Lower lobe of right lung (tissue), 2 donors: ENCODE measurements at regions not wholly inside any gene's neighbourhood (a gene's known extent, or its start where the extent isn't known, plus 50 kb on each side); places are given as distances from the start of the nearest gene placed in this dataset.

ENCODE experiments used
- ATAC-seq, 2 donors: fragments of 200-7000 bp; cut with Tn5 transposase; one replicate each; pipeline ENCODE4 v1.9.1; 2020 to 2022; ENCODE audit warnings: mild to moderate bottlenecking in 2 of 2, moderate library complexity in 2 of 2
- DNase-seq: peaks from one replicate; pipeline ENCODE4 v3.0.0-alpha.2; 2020
- H3K27ac ChIP-seq: fragments of 200-600 bp; one replicate; pipeline ENCODE4 v1.8.0; 2022
- H3K27me3 ChIP-seq: fragments of 200-600 bp; one replicate; pipeline ENCODE4 v1.8.0; 2022; ENCODE audit warnings: low read depth
- H3K36me3 ChIP-seq: fragments of 200-600 bp; one replicate; pipeline ENCODE4 v1.8.0; 2022; ENCODE audit warnings: mild to moderate bottlenecking
- H3K4me1 ChIP-seq: fragments of 200-600 bp; one replicate; pipeline ENCODE4 v1.8.0; 2022
- H3K4me3 ChIP-seq: fragments of 200-600 bp; one replicate; pipeline ENCODE4 v1.8.0; 2022; ENCODE audit warnings: mild to moderate bottlenecking
- H3K9me3 ChIP-seq: fragments of 200-600 bp; one replicate; pipeline ENCODE4 v1.8.0; 2022
- CTCF ChIP-seq: fragments of 200-600 bp; IDR thresholded peaks from one replicate; pipeline ENCODE4 v1.8.0; 2022; ENCODE audit warnings: antibody characterized with exemption, mild to moderate bottlenecking
- intact Hi-C: fragments of 100-400 bp; cut with DNase I; formaldehyde crosslinking; loops from one replicate; pipeline ENCODE4 v1.11.0; 2022
- donor health status: DM: no; HTN: yes; CAD: no; lungs with severe emphysema.

- no peak for ATAC-seq
- H3K9me3 ChIP-seq, result no peaks in the 10 kb centered on the region
- intact Hi-C loops, result no loop called here
These were observed 1132.5 kb upstream of the SPRY2 start for GRCh38 chr13:81473366-81473899.

GRCh38 chr13:81458170-81458569 lies 1117.2 kb upstream of the SPRY2 start:
- Histone ChIP-seq H3K36me3 (no peaks in the 10 kb centered on the region), H3K27ac (no peak overlapping the region), H3K4me3 (no peak overlapping the region), H3K4me1 (no peaks in the 10 kb centered on the region), H3K9me3 (no peaks in the 10 kb centered on the region), H3K27me3 (no peaks in the 10 kb centered on the region)
- ATAC-seq, result no peak
- intact Hi-C loops, result no loop called here
- TF ChIP-seq CTCF, result no peak
- DNase-seq, result no peak

More at GRCh38 chr13:81473366-81473899, 1132.5 kb upstream of the SPRY2 start:
- DNase-seq, result no peak
- Histone ChIP-seq H3K36me3 (no peaks in the 10 kb centered on the region), H3K4me3 (no peak overlapping the region), H3K4me1 (no peaks in the 10 kb centered on the region), H3K27ac (no peak overlapping the region), H3K27me3 (no peaks in the 10 kb centered on the region)
- no peak for TF ChIP-seq CTCF

- no peaks in the 10 kb centered on the region for H3K4me1 ChIP-seq
- no peak for TF ChIP-seq CTCF
- no peak for ATAC-seq
These were observed 1105.5 kb upstream of the SPRY2 start for GRCh38 chr13:81446441-81446840.

GRCh38 chr13:81442904-81443303 lies 1102.0 kb upstream of the SPRY2 start:
- Histone ChIP-seq H3K27me3 (no peaks in the 10 kb centered on the region), H3K9me3 (no peaks in the 10 kb centered on the region), H3K36me3 (no peaks in the 10 kb centered on the region), H3K27ac (no peak overlapping the region), H3K4me3 (no peak overlapping the region), H3K4me1 (no peaks in the 10 kb centered on the region)
- no peak for ATAC-seq
- no peak for TF ChIP-seq CTCF
- intact Hi-C loops, result no loop called here
- DNase-seq, result no peak

More at GRCh38 chr13:81446441-81446840, 1105.5 kb upstream of the SPRY2 start:
- no peak overlapping the region for H3K27ac ChIP-seq
- H3K36me3 ChIP-seq, result no peaks in the 10 kb centered on the region
- DNase-seq, result no peak
- no peaks in the 10 kb centered on the region for H3K27me3 ChIP-seq
- no peaks in the 10 kb centered on the region for H3K9me3 ChIP-seq
- intact Hi-C loops, result no loop called here
- no peak overlapping the region for H3K4me3 ChIP-seq

- intact Hi-C loops, result no loop called here
- DNase-seq, result no peak
- TF ChIP-seq CTCF, result no peak
- Histone ChIP-seq H3K9me3 (no peaks in the 10 kb centered on the region), H3K4me1 (no peaks in the 10 kb centered on the region), H3K36me3 (no peaks in the 10 kb centered on the region), H3K27ac (no peak overlapping the region), H3K4me3 (no peak overlapping the region), H3K27me3 (no peaks in the 10 kb centered on the region)
- no peak for ATAC-seq
These were observed 1084.4 kb upstream of the SPRY2 start for GRCh38 chr13:81425286-81425685.

GRCh38 chr13:81409284-81409683 lies 1068.4 kb upstream of the SPRY2 start:
- no peak for DNase-seq
- intact Hi-C loops, result no loop called here
- Histone ChIP-seq H3K4me1 (no peaks in the 10 kb centered on the region), H3K27me3 (no peaks in the 10 kb centered on the region), H3K27ac (no peak overlapping the region), H3K9me3 (no peaks in the 10 kb centered on the region), H3K4me3 (no peak overlapping the region), H3K36me3 (no peaks in the 10 kb centered on the region)
- no peak for TF ChIP-seq CTCF
- ATAC-seq, result no peak
